Inflammatory macrophage treated with lipopolysaccharide for 4 hours (primary cell): ENCODE measurements at regions not wholly inside any gene's neighbourhood (a gene's known extent, or its start where the extent isn't known, plus 50 kb on each side); places are given as distances from the start of the nearest gene placed in this dataset.
"Not testable (repeated sequence)": the region's sequence is repeated elsewhere in the genome, so short reads cannot be mapped to it uniquely, and the experiment has no call there.

ENCODE experiments used
- DNase-seq: peaks from one replicate; pipeline ENCODE4 v3.0.0-alpha.2; 2020

DNA sequence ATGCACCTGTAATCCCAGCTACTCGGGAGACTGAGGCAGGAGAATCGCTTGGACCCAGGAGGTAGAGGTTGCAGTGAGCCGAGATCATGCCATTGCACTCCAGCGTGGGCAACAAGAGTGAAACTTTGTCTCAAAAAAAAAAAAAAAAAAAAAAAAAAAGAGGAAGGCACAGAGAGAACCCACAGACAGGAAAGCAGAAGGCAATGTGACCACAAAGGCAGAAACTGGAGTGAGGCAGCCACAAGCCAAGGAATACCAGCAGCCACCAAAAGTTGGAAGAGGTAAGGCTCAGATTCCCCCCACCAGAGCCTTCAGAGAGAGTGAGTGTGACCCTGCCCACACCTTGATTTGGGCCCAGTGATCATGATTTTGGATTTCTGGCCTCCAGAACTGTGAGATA is 54.7 kb upstream of the E2F3 start:
- not testable (repeated sequence) for DNase-seq

DNA sequence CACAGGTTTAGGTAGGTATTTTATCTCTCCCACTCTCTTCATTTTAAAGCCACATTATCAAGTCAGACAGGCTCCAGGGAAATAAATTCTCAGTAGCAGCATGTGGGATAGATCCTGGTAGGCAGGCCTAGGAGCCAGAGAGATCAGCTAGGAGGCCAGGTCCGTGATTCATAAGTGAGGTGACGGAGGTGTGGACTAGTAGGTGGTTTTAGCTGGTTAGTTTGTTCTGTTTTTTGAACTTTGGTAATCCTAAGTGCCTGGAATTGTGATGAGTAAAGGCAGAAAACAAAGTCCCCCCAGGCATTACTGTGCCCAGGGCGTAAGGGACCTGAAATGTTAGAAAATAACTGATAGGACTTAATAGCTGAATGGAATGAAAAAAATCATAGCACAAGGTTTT is 53.6 kb upstream of the E2F3 start:
- no peak for DNase-seq

DNA sequence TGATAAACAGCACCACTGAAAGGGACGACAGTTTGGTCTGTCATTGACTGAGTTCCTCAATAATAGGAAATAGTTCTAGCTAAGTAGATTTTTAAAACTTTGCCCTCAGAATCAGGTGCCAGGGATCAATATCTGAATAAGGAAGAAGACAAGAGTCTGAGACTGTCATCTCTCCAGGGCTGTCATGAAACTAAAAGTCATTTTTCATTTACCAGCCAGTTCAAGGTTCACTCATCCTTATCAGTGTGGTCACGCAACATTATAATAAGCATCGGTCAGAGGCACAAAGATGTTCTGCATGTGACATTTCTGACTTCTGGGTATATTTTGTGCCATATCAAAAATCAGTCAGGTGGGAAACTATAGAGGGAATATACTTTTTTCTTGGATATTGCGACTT is 52.5 kb upstream of the E2F3 start:
- no peak for DNase-seq

DNA sequence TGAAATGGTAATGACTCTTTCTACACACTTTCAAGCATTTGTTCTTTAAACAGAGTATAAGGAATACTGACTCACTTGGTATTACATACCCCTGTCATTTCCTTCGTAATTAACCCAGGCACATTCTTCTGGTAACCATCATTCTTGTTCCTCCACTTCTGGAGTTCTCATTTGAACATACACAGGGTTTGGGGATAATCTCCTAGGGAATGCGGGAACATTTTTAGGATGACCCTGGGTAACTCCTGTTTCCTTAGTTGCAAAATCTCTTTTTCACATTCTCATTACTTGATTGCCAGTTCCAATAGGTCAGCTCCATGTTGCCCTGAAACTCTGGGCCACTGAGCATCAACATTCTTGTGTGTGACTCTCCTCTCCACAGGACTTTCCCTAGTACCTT is 51.5 kb upstream of the E2F3 start:
- no peak for DNase-seq

DNA sequence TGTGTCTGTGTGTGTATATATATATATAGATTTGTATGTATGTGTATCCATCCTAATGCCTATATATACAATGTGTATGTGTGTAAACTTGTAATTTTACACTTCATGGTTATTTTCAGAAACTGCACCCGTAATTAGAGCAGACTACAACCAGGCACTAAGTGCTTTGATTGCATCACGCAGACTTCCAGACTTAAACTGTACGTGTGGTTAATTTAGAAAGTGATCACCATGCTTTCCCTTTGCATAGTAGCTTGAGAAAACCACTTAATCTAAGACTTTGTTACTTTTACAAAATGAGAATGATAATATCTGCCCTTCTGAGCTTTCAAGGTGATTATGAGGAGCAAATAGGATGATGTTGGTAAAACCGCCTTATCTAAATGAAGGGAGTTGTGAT is 50.1 kb upstream of the E2F3 start:
- DNase-seq: no peak
